ENCODE measurements at regions not wholly inside any gene's neighbourhood (a gene's known extent, or its start where the extent isn't known, plus 50 kb on each side); places are given as distances from the start of the nearest gene placed in this dataset.
A peak's percentile ranks its signal among the peaks of the same experiment; 100 is the strongest.
"Not testable (repeated sequence)": the region's sequence is repeated elsewhere in the genome, so short reads cannot be mapped to it uniquely, and the experiment has no call there.

GRCh38 chr20:28562510-28562898 lies 2695.0 kb upstream of the DEFB115 start:
- Mint-ChIP-seq H3K9me3 (peaks cover 16 to 67% (median 38%) of the 10 kb centered on the region in 9 donors), H3K4me3 (no peak overlapping the region), H3K4me1 (no peaks in the 10 kb centered on the region), H3K36me3 (peaks cover 25 to 38% (median 30%) of the 10 kb centered on the region in 3 donors), H3K27ac (no peak overlapping the region), H3K27me3 (no peaks in the 10 kb centered on the region)
- no peak for DNase-seq
- POLR2A ChIA-PET: no interaction called here
- ATAC-seq: no peak

- H3K4me3 Mint-ChIP-seq, H3K27ac Mint-ChIP-seq, ATAC-seq, POLR2A ChIA-PET, DNase-seq, H3K27me3 Mint-ChIP-seq, H3K4me1 Mint-ChIP-seq: not testable (repeated sequence)
- Mint-ChIP-seq H3K9me3 (peaks cover 16 to 70% (median 38%) of the 10 kb centered on the region in 9 donors), H3K36me3 (peaks cover 25 to 38% (median 30%) of the 10 kb centered on the region in 3 donors)
Observed at GRCh38 chr20:28562899-28563521, 2694.5 kb upstream of the DEFB115 start.

GRCh38 chr20:28564024-28564423 lies 2693.4 kb upstream of the DEFB115 start:
- DNase-seq: peak in 1 of 10 donors; percentile 61
- peaks cover 16 to 73% (median 38%) of the 10 kb centered on the region in 9 donors for H3K9me3 Mint-ChIP-seq
- POLR2A ChIA-PET: not testable (repeated sequence)

GRCh38 chr20:28564688-28565463 lies 2692.6 kb upstream of the DEFB115 start:
- Mint-ChIP-seq H3K9me3 (peaks cover 16 to 75% (median 47%) of the 10 kb centered on the region in 9 donors), H3K36me3 (peaks cover 25 to 38% (median 30%) of the 10 kb centered on the region in 3 donors)
- H3K27me3 Mint-ChIP-seq, H3K27ac Mint-ChIP-seq, H3K4me1 Mint-ChIP-seq, ATAC-seq, H3K4me3 Mint-ChIP-seq, DNase-seq, POLR2A ChIA-PET: not testable (repeated sequence)

More at GRCh38 chr20:28564024-28564423, 2693.4 kb upstream of the DEFB115 start:
- not testable (repeated sequence) for H3K27me3 Mint-ChIP-seq, ATAC-seq, H3K4me3 Mint-ChIP-seq, H3K27ac Mint-ChIP-seq, H3K4me1 Mint-ChIP-seq
- H3K36me3 Mint-ChIP-seq: peaks cover 25 to 38% (median 30%) of the 10 kb centered on the region in 3 donors

GRCh38 chr20:28575991-28576390 lies 2681.5 kb upstream of the DEFB115 start:
- H3K27me3 Mint-ChIP-seq, H3K27ac Mint-ChIP-seq, DNase-seq, ATAC-seq, POLR2A ChIA-PET, H3K4me3 Mint-ChIP-seq, H3K4me1 Mint-ChIP-seq: not testable (repeated sequence)
- peaks cover 6 to 62% (median 15%) of the 10 kb centered on the region in 9 donors for H3K9me3 Mint-ChIP-seq
- H3K36me3 Mint-ChIP-seq: peaks cover 15 to 41% (median 22%) of the 10 kb centered on the region in 3 donors

GRCh38 chr20:28591680-28592079 lies 2665.8 kb upstream of the DEFB115 start:
- H3K4me3 Mint-ChIP-seq, DNase-seq, POLR2A ChIA-PET, H3K27ac Mint-ChIP-seq, H3K27me3 Mint-ChIP-seq, H3K9me3 Mint-ChIP-seq, ATAC-seq: not testable (repeated sequence)
- peaks cover 0 to 44% (median 11%) of the 10 kb centered on the region in 3 donors for H3K36me3 Mint-ChIP-seq
- H3K4me1 Mint-ChIP-seq: peaks cover 9 to 20% (median 19%) of the 10 kb centered on the region in 4 donors

- Mint-ChIP-seq H3K4me1 (peaks cover 16 to 36% (median 30%) of the 10 kb centered on the region in 4 donors), H3K36me3 (peaks cover 0 to 50% (median 11%) of the 10 kb centered on the region in 3 donors), H3K4me3 (peak overlapping the region in 2 of 10 donors; percentile 14 to 47)
- DNase-seq, H3K27ac Mint-ChIP-seq, H3K27me3 Mint-ChIP-seq, POLR2A ChIA-PET, ATAC-seq, H3K9me3 Mint-ChIP-seq: not testable (repeated sequence)
Observed at GRCh38 chr20:28593383-28593782, 2664.1 kb upstream of the DEFB115 start.

GRCh38 chr20:28594476-28594875 lies 2663.0 kb upstream of the DEFB115 start:
- H3K9me3 Mint-ChIP-seq, ATAC-seq, H3K27me3 Mint-ChIP-seq, H3K27ac Mint-ChIP-seq, DNase-seq, H3K4me3 Mint-ChIP-seq, POLR2A ChIA-PET: not testable (repeated sequence)
- Mint-ChIP-seq H3K36me3 (peaks cover 0 to 47% (median 11%) of the 10 kb centered on the region in 3 donors), H3K4me1 (peaks cover 16 to 40% (median 31%) of the 10 kb centered on the region in 4 donors)

GRCh38 chr20:28602006-28602402 lies 2655.5 kb upstream of the DEFB115 start:
- H3K9me3 Mint-ChIP-seq: peaks cover 3 to 27% (median 13%) of the 10 kb centered on the region in 9 donors

GRCh38 chr20:28602403-28603217 lies 2654.9 kb upstream of the DEFB115 start:
- Mint-ChIP-seq H3K9me3 (peaks cover 3 to 28% (median 13%) of the 10 kb centered on the region in 9 donors), H3K27ac (peak overlapping the region; percentile 82 to 97 (median 94)), H3K36me3 (peaks cover 0 to 13% (median 5%) of the 10 kb centered on the region in 3 donors), H3K4me3 (peak overlapping the region; percentile 88 to 99 (median 96)), H3K4me1 (peaks cover 18 to 41% (median 27%) of the 10 kb centered on the region in 4 donors)
- ATAC-seq: peak; percentile 95
- peak; percentile 59 to 89 (median 74) for DNase-seq
- POLR2A ChIA-PET, H3K27me3 Mint-ChIP-seq: not testable (repeated sequence)

More at GRCh38 chr20:28602006-28602402, 2655.5 kb upstream of the DEFB115 start:
- POLR2A ChIA-PET, DNase-seq, ATAC-seq, H3K27me3 Mint-ChIP-seq: not testable (repeated sequence)
- peaks cover 21 to 47% (median 30%) of the 10 kb centered on the region in 4 donors for H3K4me1 Mint-ChIP-seq
- H3K27ac Mint-ChIP-seq: peak overlapping the region; percentile 79 to 97 (median 92)
- H3K36me3 Mint-ChIP-seq: peaks cover 0 to 18% (median 5%) of the 10 kb centered on the region in 3 donors
- peak overlapping the region; percentile 88 to 99 (median 96) for H3K4me3 Mint-ChIP-seq

- DNase-seq, ATAC-seq, H3K36me3 Mint-ChIP-seq, POLR2A ChIA-PET, H3K27me3 Mint-ChIP-seq: not testable (repeated sequence)
- Mint-ChIP-seq H3K4me3 (peak overlapping the region; percentile 54 to 99 (median 96)), H3K4me1 (peaks cover 18 to 35% (median 22%) of the 10 kb centered on the region in 4 donors), H3K9me3 (peaks cover 3 to 28% (median 13%) of the 10 kb centered on the region in 9 donors), H3K27ac (peak overlapping the region; percentile 82 to 97 (median 92))
Observed at GRCh38 chr20:28603218-28603577, 2654.3 kb upstream of the DEFB115 start.

- H3K27me3 Mint-ChIP-seq: peaks cover 0 to 10% (median 0%) of the 10 kb centered on the region in 5 donors
Observed at GRCh38 chr20:28616354-28616753, 2641.1 kb upstream of the DEFB115 start.

More at GRCh38 chr20:28616354-28616753, 2641.1 kb upstream of the DEFB115 start:
- no peak overlapping the region for H3K27ac Mint-ChIP-seq
- H3K9me3 Mint-ChIP-seq: peaks cover 31 to 72% (median 56%) of the 10 kb centered on the region in 9 donors
- no peak for DNase-seq
- no peak overlapping the region for H3K4me3 Mint-ChIP-seq
- no peak for ATAC-seq
- H3K36me3 Mint-ChIP-seq: peaks cover 0 to 49% (median 8%) of the 10 kb centered on the region in 3 donors
- no peaks in the 10 kb centered on the region for H3K4me1 Mint-ChIP-seq
- POLR2A ChIA-PET: no interaction called here

Measured in naive thymus-derived CD8-positive, alpha-beta T cell (primary cell).